GM12873 (cell line): ENCODE measurements at regions not wholly inside any gene's neighbourhood (a gene's known extent, or its start where the extent isn't known, plus 50 kb on each side); places are given as distances from the start of the nearest gene placed in this dataset.
A peak's percentile ranks its signal among the peaks of the same experiment; 100 is the strongest.

Experiments
- TF ChIP-seq, protein P1 (sequence below): IDR thresholded peaks from 2 replicates; pipeline ENCODE4 v1.5.1; 2012; ENCODE audit warnings: low read depth, mild to moderate bottlenecking, moderate library complexity, low read length, control low read depth; ENCODE audit not compliant: insufficient read depth; ENCODE audit errors: missing control alignments

GRCh38 chr7:136302049-136302448, 324.9 kb upstream of the MTPN start:
- TF ChIP-seq, protein P1, sequence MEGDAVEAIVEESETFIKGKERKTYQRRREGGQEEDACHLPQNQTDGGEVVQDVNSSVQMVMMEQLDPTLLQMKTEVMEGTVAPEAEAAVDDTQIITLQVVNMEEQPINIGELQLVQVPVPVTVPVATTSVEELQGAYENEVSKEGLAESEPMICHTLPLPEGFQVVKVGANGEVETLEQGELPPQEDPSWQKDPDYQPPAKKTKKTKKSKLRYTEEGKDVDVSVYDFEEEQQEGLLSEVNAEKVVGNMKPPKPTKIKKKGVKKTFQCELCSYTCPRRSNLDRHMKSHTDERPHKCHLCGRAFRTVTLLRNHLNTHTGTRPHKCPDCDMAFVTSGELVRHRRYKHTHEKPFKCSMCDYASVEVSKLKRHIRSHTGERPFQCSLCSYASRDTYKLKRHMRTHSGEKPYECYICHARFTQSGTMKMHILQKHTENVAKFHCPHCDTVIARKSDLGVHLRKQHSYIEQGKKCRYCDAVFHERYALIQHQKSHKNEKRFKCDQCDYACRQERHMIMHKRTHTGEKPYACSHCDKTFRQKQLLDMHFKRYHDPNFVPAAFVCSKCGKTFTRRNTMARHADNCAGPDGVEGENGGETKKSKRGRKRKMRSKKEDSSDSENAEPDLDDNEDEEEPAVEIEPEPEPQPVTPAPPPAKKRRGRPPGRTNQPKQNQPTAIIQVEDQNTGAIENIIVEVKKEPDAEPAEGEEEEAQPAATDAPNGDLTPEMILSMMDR: no peak

GRCh38 chr7:136294977-136295376, 317.8 kb upstream of the MTPN start:
- TF ChIP-seq, protein P1: peak; percentile 45

GRCh38 chr7:136293841-136294391, 316.8 kb upstream of the MTPN start:
- TF ChIP-seq, protein P1: no peak

DNA sequence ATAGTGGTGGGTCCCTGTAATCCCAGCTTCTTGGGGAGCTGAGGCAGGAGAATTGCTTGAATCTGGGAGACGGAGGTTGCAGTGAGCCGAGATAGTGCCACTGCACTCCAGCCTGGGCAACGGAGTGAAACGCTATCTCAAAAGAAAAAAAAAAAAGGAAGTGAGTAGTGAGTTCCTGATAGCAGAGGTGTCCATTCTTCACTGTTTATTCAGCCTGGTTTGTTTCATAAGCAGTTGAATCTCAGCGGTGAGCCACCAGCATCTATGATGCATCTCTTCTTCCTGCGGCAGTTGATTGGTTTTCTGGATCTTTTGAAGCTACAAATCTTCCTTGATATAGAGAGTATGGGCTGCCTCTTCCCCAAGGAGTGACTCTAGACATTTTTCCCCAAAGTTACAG, 316.1 kb upstream of the MTPN start:
- TF ChIP-seq, protein P1: no peak

- TF ChIP-seq, protein P1: no peak
Observed at GRCh38 chr7:136292365-136292764, 315.2 kb upstream of the MTPN start.

DNA sequence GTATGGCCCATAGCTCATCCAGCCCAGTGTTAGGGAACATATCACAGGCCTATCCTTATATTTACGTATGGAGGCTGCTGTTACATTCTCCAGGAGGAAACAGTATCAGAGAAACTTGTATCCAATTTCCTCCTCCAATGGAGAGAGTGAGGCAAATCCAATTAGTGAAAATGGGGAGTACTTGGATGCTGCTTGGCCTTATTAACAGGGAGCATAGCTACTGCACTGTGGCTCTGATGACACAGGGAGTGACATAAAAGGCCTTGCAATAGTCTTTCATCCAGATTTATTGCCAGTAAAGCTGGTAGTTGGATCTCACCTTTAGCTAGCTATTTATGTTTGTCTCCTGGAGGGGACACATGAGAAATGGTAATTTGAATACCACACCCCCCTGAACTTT, 313.2 kb upstream of the MTPN start:
- TF ChIP-seq, protein P1: no peak

DNA sequence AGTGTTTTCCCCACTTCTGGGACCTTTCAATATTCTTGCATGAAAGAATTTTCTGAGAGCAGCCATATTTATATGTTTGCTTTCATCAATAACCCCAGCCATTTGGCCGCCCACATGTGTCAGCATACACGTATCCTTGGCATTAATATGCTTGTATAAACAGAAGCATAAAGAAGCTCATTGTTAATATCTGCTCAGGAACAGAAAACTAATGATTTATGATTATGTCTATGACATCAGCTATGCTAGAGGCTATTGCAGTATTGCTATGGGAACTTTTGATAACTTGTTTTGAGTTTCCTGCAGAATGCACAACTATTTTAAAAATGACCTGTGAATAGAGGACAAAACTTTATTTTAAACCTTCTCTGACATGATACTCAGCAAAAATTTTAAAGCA, 300.9 kb upstream of the MTPN start:
- TF ChIP-seq, protein P1: no peak
